ENCODE measurements at regions not wholly inside any gene's neighbourhood (a gene's known extent, or its start where the extent isn't known, plus 50 kb on each side); places are given as distances from the start of the nearest gene placed in this dataset.

DNA sequence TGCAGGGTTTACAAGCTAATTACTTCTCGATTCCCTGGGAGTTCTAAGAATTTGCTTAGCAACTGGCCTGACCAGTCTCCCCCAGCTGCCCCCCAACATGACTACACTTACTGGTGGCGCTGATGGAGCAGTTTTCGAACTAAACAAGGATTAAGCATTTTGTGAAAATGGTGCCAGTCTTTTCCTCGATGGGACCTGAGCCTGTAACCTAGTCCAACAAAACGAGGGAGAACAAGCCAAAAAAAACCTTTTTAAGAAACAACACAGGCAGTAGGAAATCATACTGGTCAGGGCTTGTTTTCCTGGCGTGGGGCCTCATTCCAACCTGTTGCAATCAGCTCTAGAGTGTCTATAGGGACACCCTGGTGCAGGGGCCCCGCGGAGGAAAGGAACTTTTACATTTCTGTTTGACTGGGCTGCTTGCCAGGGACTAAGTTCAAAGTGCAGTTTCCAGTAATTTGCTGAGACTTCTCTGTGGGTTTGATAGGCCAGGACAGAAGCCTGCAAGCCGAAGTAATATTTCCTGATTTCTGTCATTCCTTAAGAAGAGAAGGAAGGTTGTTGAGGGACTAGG, 158.7 kb downstream of the SPRY1 start:
- TF ChIP-seq POLR2A (IDR thresholded peaks at IDR 0.05; ENCODE audit: low read length) (no peak), GATA1 (IDR thresholded peaks at IDR 0.05; ENCODE audit: low read depth, low read length) (no peak)

All from erythroblast (primary cell).